Kasumi-1 (cell line): ENCODE measurements at regions not wholly inside any gene's neighbourhood (a gene's known extent, or its start where the extent isn't known, plus 50 kb on each side); places are given as distances from the start of the nearest gene placed in this dataset.
"Not testable (repeated sequence)": the region's sequence is repeated elsewhere in the genome, so short reads cannot be mapped to it uniquely, and the experiment has no call there.

Experiments used
- DNase-seq, 2 experiments: peaks; one replicate each; lab custom pipeline; 2025; lab: John Stamatoyannopoulos, UW

DNA sequence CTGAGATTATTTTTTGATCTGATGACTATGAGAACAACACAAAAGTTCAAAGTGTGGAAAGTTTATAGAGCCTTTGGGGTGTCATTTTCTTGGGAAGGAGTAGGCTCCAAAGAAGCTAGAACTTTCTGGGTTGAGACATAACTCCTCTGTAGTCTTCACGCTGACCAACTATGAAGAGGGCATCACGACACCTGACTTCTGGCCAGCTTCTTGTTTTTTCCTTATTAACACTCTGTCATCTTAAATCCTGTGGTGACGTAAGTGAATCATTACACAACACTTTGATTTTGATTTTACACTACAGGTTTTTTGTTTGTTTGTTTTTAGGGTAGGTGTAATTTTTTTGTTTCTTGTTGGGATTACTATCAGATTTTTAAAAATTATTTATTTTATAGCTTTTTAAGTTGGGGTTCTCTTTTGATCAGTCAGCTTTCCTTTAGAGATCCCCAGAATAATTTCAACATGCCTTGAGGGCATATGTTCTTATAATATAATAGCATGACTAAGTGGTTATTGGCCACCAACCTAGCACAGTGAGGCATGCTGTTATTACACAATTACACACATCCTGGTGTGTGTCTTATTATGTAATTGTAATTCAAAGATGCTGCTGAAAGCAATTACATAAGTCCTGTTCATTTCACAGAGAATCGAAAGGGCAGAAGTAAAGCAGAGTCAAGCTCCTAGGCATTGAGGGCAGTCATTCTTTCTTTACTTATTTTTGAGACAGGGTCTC lies 281.6 kb upstream of the NOTCH2NLA start:
- not testable (repeated sequence) for DNase-seq

GRCh38 chr1:146504121-146504520 lies 275.3 kb upstream of the NOTCH2NLA start:
- not testable (repeated sequence) for DNase-seq

- not testable (repeated sequence) for DNase-seq
These were observed 258.7 kb upstream of the NOTCH2NLA start for GRCh38 chr1:146487555-146487954.

GRCh38 chr1:146487155-146487554 lies 258.3 kb upstream of the NOTCH2NLA start:
- DNase-seq = not testable (repeated sequence)

DNA sequence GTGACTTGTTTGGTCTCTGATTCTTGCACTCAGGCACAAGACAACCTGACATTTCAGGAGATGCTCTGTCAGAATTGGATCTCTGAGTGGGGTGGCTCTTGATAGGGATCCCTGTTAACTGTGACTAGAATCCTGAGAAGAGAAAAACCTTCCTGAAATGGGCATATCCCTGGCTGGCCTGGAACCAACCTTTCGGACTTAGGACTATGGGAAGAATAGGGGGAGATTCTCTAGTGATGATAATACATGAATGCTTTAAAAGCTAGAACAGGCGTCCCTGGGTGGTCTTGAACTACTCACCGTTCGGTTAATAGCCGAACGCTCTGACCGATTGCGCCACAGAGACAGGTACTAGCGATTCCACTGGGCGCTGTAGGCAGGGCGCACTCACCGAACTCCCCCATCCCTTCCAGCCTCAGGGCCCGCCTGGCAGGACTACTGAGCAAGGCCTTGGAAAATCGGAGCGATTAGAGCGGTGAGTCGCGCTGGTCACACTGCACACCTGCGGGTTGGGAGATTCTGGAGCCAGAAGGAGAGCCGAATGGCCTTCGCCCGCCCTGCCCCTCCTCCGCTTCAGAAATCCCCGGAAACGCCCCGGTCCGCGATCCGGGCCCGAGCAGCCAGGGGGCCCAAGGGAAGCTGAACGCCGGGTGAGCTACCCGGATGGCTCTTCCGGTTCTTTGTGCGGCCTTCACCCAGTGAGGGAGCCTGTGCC lies 257.6 kb upstream of the NOTCH2NLA start:
- not testable (repeated sequence) for DNase-seq

- DNase-seq = not testable (repeated sequence)
These were observed 255.4 kb upstream of the NOTCH2NLA start for GRCh38 chr1:146484195-146484594.

DNA sequence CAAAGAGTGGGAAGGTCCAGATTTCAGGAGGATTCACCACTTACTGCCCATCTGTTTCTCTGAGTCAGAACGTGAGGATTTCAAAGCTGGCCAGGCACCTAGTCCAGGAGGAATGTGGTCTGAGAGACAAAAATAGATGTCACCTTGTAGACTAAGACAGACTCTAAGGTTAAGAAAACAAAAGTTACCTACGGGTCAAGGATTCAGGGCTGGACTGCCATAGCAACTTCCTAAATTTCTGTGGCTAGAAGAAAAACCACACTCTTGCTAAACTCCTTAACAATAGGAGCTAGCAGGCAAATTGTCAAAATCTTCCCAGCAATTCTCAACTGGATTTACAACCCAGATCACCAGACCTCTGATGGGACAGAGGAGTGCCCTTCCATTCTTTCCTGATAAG lies 250.4 kb upstream of the NOTCH2NLA start:
- not testable (repeated sequence) for DNase-seq

DNA sequence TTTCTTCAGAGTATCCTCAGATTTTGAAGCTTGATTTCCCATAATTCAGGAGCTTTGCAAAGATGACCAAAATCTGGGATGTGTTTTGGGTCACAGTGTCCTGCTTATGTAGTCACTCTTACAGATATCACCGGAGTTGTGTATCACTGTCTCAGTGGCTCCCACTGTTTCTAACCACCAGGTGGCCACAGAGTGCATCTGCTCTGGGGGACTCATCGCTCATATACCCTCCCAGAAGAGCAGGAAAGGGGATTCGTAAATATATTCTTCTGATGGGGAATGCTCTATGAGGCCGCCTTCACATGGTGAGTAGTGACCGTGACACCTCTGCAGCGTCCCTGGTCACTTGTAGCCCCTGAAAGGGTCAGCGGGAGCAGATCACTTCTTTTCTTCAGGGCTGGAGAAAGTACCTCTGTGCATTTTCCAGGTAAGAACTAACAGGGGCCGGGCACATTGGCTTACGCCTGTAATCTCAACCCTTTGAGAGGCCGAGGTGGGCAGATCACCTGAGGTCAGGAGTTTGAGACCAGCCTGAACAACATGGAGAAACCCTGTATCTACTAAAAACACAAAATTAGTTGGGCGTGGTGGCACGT lies 249.4 kb upstream of the NOTCH2NLA start:
- DNase-seq = peak; percentile 12 to 24

DNA sequence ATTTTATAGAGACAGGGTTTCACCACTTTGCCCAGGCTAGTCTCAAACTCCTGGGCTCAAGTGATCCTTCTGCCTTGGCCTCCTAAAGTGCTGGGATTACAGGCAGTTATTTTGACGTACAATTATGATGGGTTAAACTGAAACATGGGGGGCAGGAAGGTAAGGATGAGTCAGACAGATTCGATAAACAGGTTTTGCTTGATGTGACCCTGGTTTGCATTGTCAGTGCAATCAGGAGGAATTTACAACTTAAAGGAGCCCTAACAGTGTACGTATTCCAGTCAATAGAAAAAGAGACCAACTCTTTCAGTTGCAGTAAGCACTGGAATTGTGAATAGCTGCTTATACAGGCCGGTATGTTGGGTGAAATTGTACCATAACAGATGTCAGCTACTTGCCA lies 246.3 kb upstream of the NOTCH2NLA start:
- DNase-seq = not testable (repeated sequence)

DNA sequence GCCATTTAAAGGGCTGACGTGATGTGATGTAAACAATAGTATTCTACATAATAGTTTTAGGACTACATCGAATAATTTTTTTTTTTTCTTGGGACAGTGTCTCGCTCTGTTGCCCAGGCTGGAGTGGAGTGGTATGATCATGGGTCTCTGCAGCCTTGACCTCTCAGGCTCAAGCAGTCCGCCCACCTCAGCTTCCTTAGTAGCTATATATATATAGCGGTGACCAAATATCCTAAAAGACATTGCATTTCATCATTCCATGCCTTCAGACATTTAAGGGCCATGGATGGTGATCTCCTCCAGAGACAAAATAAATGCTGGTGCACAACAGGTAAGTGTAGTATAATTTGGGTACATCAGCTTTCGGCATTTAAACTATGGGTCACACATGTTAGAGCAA lies 245.4 kb upstream of the NOTCH2NLA start:
- not testable (repeated sequence) for DNase-seq

GRCh38 chr1:146472192-146472861 lies 243.5 kb upstream of the NOTCH2NLA start:
- DNase-seq = peak; percentile 39 to 44

DNA sequence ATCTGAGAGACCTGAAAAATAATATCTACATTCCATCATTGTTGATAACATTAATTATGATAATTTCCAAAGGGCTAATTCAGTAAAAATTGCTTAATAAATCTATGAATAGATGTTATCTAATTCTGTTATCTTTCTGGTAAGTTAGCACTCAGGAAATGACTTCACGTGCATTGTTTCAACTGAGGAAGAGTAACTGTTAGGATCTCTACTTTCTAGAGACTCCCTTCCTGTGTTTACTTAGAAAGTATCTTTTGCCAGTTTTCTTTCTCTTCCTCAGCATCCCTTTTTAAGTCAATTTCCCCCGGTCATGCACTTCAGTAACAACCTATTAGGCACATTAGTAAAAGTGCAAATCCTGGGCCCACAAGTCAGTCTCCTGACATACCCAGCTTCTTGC lies 231.1 kb upstream of the NOTCH2NLA start:
- DNase-seq = not testable (repeated sequence)

- not testable (repeated sequence) for DNase-seq
These were observed 230.5 kb upstream of the NOTCH2NLA start for GRCh38 chr1:146459308-146459707.

DNA sequence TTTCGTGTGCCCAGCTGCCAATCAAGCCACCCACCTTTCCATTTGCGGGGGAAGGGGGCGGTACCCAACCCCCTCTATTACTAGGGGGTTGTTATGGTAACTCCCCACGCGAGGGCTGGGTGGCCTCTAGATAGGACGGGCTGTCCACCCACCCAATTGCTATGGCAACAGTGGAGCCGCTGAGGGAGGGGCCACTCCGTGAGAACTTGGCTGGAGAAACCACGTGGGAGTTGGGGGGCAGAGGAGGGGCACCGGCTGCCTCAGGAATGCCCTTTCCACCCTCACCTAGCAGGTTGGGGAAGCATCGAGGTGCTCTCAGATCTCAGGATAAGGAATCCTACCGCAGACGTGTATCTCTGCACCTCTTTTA lies 220.0 kb upstream of the NOTCH2NLA start:
- not testable (repeated sequence) for DNase-seq

GRCh38 chr1:146448212-146448876 lies 219.5 kb upstream of the NOTCH2NLA start:
- DNase-seq = not testable (repeated sequence)

DNA sequence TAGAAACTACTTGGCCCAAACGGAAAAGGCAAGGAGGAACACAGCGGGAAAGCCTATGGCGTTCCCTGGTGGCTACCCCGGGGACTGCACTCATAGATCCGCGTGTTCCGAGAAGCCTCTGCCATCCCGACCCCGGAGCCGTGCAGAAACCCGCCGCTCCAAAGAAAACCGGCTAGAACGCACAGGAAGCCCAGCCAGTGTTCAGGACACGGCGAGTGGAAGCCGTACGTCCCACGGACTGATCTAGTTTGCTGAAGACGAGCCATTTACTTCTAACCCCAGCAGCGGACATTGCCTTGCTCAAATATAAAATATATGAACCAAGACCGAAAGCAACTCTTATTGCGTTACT lies 215.0 kb upstream of the NOTCH2NLA start:
- not testable (repeated sequence) for DNase-seq

DNA sequence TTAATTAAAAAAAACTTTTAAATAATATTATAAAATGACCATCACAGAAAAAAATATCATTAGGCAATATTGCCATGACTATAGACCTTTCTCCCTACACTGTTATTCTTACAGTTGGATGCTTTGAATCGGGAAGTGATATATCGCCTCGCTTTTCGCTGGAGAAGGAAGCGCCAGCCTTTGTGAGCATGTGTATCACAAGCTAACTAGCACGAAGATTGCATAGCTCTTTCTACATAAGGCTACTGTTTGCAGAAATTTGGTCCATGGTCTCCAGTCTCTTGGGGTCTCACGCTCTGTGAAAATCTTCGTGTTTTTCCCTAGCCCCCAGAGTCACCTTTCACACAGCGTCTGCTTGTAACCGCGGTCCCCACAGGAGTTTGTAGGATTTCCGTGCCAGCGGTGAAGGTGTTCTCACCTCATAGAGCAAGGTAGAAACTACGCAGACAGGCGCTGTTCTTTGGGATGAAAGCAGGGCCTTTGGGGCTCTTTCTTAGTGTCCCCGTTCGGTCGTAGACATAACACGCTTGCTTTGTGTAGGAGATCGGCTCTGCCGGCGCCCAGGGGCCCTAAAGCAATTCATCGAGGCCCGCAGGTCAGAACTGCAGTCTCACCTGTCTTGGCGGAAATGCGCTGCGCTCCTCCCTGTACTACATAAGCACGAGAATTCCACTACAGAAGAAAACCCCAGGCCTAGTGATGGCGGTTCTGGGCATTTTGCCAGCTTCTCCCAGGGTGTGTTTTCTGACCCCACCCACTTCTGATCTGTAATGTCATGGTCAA lies 214.5 kb upstream of the NOTCH2NLA start:
- not testable (repeated sequence) for DNase-seq

GRCh38 chr1:146438543-146438942 lies 209.7 kb upstream of the NOTCH2NLA start:
- DNase-seq = not testable (repeated sequence)

GRCh38 chr1:146416642-146417041 lies 187.8 kb upstream of the NOTCH2NLA start:
- not testable (repeated sequence) for DNase-seq

DNA sequence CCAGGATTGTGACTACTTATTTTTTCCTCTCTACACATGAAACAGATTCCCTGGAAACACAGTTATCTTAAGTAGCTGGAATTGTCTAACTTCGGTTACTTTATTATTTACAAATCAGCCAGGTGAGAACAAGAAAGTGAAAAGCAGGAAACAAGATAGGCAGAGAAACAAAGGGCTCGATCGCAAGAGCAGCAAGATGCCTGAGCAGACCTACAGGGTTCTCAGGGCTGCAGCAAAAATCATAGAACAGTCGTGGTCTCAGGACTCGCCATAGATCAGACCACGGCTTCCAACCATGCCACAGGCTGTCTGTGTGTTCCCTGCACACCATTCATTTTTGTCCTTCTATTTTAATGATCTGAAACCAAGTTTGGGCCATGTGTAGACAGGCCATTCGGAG lies 186.2 kb upstream of the NOTCH2NLA start:
- DNase-seq = not testable (repeated sequence)

GRCh38 chr1:146413911-146414310 lies 185.1 kb upstream of the NOTCH2NLA start:
- not testable (repeated sequence) for DNase-seq
